Stromal cell of bone marrow (primary cell): ENCODE measurements at regions not wholly inside any gene's neighbourhood (a gene's known extent, or its start where the extent isn't known, plus 50 kb on each side); places are given as distances from the start of the nearest gene placed in this dataset.

Experiments used
- DNase-seq: peaks from one replicate; pipeline ENCODE4 v3.0.0-alpha.2; 2012; ENCODE audit warnings: low read depth

DNA sequence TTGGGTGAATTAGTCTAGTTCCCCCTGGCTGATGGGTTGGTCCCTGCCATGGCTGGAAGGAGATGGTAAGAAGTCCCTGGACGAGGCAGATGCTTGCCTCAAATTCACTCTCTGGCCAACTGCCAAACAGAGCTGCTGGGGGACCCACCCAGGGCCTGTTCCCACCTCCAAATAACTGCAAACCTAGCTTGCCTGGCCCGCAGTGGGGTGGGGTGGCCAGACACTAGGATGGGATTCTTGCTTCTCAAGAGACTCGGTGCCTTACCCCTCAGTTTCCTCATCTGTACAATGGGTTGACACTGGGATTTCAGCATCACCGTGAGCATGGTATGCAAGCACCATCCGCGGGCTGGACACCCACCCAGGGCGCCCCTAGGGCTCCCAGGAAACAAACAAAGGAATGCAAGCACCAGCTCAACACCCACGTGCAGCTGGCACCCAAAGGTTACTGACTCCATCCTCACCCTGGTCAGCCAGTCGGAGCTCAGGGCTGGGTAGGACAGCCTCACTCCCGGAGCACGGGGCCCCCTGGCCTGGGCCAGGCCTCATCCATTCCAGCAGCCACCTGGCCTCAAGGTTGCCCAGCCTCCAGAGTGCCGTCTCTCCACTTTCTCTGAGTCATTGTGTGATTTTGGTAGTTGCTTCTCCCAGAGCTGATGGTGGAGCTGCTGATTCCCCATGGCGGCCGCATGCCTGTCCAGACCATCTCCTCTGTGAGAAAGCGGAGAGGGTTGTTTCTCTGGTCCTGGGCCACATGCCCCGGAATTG is 205.2 kb upstream of the RTL1 start:
- DNase-seq, result no peak

DNA sequence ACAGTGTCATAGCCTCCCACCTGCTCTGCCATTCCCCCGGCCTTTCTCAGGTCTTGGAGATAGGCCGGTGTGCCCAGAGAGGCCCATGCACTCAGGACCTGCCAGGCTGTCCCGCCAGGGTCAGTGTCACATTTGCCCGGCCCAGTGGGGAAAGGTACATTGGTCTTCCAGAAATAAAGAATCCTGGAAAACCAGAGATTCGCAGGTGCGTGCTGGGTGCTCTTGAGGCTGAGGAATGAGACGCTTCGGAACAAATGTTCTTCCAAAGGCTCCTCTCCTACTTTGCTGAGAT is 205.8 kb upstream of the RTL1 start:
- no peak for DNase-seq

DNA sequence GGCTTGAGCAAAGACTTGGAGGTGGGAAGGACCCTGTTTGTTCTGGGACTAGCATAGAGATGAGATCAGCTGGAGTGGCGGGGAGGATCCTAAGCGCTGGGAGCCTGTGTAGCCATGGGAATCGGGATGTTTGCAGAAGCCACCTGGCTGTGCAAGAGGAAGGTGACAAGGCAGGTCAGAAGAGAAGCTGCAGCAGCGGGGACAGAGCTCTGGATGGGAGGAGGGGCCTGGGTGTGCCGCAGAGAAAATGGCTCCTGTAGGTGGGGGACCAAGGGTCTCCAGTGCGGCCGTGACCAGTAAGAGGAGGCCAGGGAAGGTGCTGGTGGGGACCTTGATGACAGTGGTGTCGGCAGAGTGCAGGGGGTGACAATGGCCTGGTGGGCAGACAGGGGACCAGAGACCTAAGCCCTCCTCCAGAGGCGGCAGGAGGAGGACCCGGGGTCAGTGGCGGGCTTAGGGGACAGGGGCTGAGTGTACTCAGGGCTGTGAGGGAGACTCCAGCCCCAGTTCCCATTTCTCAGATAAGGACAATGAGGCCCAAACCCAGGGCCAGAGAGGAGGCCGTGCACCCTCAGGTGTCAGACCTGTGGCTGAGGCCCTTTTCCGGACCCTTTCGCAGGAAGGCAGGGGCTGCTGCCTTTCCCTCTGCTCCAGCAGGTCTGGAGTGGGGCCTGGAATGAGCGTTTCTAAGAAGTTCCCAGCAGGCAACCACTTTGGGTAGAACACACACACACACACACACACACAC is 206.6 kb upstream of the RTL1 start:
- no peak for DNase-seq

DNA sequence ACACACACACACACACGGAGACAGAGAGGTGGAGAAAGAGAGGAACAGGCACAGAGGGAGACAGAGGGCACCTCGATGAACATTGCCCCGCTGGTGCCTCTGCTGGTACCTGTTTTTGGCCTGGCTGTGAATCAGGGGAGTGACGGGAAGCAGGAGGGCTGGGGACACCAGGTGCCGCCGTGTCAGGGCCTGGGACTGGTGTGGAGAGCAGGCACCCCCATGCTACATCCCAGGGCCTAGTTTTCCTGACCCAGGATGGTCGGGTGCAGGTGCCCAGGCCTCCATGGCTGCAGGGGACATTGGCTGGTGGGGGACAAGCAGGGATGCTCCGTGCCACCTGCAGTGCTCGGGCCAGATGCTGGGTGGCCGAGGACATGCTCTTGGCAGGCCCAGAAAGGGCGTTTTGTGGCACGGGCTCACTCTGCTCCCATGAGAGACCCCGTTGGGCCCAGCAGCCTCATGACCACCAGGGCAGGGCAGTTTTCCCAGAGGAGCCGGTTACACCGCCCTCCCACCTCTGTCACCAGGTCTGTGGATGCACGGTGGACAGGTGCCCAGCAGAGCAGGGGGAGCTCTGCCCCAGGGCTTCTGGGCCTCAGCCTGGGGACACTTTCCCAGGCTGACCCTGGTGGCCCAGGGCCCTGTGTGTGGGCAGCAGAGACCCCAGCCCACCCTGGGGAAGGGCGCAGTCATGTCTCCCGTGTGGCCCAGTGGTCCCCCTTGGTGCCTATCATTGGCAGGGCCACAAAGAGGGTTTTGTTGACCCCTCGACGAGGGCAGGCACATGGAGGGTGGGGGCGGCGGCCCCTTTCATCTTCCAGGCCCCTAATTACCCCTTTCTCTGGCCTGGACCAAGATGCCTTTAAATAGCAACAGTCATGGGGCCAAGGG is 207.5 kb upstream of the RTL1 start:
- no peak for DNase-seq

DNA sequence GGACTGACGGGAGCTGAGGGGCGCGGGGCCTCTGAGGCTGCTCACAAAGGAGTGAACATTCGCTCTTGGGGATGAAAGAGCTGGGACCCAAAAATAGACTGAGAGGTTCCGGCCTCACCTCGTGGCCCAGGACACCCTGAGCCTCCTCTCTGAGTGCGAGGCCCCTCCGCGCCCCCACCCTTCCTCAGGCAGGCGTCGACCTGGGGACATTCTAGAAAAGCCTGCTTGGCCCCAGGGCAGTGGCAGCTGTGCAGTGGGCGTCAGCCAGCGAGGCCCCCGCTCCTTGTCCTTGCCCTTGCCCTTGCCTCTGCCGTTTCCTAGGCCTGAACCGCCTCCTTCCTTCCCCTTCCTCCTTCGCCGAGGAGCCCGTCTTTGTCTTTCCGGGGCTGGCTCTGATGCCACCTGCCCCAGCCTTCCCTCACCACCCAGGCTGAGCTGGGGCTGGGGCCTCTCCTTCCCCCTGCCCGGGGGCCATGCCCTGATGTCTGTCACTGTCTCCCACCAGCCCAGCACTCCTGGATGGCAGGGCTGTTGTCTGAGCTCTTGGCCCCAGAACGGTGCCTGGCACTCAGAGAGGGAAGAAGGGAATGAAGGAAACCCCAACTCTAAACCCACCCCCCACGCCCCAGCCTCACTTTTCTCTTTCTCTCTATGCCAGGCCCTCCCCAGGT is 208.2 kb upstream of the RTL1 start:
- DNase-seq, result no peak

DNA sequence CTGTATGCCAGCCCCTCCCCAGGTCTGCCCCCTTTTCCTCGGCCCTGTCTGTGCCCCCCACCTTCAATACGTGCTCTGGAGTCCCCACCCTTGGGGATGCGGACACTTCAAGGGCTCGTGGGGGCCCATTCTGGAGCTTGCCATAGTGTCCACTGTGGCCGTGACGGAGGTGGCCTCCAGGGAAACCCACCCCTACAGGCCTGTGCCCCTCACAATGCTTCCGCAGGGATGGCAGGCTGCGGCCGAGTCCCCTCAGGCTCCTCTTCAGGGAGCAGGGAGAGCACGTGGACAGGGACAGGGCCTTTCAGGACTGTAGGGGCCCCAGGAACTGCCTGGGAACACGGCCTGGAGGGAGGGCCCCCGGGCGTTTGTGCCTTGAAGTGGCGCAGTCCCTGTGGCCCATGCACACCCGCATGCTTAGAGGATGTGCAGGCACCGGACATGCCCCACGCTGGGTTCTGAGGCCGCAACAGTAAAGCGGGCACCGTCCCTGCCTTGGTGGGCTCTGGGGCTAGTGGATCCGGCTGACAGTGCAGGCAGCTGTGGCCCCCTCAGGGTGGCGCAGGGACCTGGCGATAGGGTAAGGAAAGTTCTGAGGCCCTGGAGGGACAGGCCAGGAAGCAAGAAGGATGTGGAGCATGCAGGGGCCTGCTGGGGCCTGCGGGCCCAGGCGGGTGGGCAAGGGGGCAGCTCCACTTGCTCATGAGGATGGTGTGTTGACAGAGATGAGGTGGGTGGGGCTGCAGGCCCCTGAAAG is 209.0 kb upstream of the RTL1 start:
- no peak for DNase-seq

DNA sequence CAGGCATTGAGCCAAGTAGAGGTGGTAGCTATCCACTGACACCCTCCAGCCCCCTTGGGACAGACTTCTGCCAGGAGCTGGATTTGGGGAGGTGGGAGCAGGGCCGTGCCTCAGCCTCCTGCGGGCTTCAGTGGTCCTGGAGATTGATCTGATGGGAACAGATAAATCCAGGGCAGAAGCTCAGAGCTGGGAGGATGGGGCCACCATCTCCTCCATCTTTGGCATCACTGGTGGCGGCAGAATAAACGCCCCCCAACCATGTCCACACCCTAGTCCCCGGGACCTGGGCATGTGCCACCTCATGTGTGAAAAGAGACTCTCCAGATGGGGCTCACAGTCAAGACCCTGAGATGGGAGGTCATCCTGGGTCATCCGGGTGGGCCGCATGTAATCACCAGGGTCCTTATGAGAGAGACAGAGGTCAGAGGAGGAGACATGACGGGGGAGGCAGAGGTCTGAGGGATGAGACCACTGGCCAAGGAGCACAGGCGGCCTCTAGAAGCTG is 209.6 kb upstream of the RTL1 start:
- DNase-seq, result no peak

DNA sequence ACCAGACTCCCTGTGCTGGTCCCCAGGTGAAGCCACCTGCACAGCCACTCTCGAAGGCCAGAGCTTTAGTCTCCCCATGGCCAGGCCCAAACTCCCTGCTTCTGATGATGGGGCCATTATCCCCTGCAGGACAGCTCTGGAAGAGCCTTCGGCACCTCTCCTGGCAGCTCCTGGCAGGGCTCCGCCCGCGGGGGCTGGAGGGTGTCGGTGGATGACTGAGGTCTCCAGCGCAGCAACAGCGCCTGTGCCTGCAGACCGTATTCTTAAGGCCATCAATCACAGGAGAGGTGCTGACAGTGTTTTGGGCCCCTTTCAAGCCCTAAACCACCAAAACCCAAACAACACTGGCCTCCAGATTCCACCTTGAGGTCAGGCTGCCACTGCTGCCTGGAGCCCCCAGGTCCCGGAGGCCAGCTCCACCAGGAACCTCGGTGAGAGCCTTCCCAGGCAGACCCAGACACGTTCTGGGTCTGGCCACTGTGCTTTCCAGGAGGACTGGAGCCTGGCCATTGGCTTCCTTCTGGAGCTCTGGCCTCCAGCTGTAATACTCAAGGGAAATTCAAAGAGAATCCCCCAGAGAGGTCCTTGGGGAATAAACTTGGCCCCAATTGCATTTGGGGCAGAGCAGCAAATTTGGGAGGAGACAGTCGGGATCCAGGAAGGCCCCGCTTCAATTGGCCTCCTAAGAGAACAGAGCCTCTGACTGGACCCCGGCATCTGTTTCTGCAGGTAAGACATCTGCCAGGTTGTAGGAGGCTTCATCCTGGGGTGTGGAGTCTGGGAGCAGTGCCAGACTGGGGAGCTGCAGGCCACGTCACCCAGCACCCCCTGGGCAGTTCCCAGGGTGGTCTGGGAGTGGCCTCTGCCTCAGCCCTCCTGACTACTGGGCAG is 210.6 kb upstream of the RTL1 start:
- DNase-seq, result no peak

DNA sequence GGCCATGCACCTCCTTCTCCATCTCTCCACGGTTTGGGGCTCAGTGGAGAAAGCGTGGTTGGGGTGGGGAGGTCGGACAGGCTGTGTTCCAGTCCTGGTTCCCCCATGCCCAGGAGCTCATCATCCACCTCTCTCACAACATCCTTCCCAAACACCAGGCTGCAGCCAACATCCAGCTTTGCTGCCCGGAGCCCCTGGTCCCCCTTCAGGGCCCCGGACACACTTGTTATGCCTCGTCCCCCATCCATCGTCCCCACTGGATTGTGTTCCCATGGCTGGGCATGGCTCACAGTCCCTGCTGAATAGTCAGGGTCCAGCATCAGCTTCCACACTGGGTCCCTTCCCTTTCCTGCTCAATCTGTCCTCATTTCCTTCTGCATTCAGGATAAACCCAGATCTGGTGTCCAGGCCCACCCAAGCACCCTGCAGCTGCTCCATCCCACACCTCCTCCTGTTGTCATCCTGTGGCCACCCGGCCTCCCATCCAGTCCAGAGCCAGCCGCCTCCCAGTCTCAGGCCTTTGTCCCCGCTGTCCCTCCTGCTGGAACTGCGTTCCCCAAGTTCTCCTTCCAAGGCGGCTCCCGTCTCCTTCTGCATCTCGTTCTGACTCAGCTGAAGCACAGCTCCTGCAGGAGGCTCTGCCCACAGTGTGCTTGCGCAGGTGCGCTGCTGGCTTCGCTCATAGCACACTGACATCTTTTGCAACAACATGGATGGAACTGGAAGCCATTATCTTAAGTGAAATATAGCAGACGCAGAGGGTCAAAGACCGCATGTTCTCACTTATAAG is 211.4 kb upstream of the RTL1 start:
- DNase-seq, result no peak

DNA sequence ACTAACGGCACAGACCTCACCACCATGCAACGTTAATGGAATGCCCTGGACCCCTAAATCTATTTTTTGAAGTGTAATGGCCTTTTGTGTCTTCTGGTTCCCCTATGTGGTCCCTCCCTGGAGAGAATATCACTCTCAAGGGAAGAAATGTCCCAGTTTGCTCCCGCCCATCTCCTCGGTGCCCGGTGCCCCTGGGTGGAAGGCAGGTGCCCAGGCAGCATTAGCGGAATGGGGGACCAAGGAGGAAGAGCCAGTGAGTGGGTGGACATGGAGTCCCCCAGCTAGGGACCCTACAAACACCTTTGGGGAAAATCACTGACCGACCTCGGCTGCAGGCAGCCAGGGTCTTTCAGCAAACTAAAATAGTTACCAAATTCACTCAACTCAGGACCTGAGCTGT is 212.1 kb upstream of the RTL1 start:
- no peak for DNase-seq

DNA sequence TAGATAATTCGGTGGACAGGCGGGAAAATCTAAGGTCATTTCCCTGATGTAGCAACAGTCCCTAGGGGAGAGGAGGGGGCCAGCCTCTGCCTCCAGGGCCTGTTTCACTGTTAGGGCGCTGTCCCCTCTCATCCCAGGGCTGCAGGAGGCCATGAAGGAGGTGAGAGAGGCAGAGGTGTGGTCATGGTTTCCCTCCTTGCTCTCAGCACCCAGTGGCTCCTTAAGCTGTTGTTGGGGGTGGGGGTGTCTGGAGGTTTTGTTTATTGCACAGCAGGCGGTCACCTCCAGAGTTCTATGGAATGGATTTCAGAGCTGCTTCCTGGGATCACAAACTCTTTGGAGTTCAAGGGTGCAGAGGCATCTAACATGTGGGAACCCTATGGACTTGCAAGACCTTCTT is 212.5 kb upstream of the RTL1 start:
- no peak for DNase-seq

DNA sequence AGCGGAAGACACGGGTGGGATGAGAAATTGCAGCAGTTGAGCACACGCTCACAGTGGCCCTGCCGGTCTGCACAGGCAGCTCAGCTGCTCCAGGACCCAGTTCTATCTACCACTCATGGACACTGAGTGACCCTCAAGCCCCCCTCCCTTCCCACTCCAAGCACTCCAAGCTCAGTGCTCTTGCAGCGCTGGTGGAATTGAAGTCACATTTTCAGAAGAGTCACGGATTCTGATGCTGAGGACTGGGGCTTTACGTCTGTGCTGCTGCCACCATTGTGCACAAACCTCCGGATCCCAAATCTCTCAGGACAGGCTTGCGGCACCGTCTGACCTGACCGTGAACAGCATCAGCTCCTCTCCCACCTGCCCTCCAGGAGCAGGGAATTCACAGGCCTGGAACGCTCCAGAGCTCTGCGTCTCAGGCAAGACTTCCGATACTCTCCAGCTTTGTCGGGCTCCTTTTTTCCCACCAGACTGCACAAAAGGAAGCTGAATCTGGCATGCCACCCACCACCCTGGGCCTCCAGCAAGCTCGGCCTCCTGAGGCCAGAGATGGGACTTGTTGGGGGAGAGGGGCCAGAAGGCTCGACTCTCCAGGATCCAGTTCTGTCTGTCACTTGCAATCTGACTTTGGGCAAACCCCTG is 213.1 kb upstream of the RTL1 start:
- DNase-seq, result no peak

DNA sequence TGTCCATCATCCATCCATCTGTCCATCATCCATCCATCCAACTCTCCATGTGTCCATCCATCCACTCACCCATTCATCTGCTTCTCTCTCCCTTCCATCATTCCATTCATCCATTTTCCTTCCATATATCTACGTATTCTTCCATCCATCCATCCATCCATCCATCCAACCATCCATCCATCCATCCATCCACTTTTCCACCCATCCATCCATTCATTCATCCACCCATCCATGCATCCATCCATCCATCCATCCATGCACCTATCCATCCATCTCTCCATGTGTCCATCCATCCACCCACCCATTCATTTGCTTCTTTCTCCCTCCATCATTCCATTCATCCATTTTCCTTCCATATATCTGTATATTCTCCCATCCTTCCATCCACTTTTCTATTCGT is 214.0 kb upstream of the RTL1 start:
- no peak for DNase-seq

DNA sequence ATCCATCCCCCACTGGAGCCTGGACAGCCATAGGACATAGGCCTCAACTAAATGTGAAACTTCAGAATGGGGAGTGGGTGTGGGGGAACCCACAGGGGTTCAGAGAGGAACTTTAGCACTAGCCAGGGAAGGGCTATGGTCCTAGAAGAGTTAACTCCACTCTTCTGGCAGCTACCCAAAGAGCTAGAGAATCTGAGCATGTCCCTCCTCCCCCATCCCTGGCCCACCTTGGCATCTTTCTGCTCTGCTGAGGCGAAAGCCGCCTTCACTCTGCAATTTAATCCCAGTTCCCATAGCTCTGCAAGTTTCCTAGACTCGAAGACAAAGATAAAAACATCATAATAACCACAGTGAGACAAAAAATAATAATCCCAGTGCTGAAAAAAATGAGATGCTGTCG is 214.7 kb upstream of the RTL1 start:
- DNase-seq, result no peak

DNA sequence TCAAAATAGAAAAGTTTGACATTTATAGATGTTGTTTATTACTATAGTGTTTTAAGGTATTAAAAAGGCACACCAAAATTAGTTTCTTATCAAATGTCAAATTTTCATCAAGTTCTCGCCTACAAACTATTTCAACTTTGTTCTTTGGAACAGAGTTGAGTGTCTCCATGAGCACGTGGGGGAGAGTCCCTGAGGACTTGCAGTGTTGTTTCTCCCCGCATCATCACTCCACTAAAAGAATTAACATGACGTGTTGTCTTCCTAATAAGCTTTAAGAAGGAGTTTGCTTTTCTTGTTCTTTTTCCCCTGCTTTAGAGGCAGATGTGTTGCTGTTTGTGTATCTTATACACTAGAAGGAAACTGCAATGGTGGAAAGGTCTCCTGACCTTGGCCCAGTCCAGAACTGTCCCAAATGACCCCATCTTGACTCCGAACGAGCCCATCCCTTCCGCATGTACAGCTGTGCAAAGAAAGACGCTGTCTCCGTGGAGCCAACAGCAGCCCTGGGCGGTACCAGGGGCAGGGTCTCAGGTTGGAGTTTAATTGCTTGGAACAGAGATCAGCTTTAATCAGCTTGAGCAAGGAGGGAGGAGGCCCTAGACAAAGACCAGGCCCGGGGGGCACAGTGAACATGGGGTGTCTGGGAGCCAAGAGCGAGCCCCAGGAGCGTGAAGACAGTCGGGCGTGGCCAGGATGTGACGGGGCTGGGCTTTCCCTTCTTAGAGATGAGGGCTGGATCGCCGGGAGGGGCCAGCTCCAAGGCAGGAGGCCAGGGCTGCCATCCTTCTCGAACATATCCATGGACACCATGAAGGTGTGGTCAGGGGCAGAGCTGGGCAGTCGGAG is 215.4 kb upstream of the RTL1 start:
- DNase-seq, result no peak

DNA sequence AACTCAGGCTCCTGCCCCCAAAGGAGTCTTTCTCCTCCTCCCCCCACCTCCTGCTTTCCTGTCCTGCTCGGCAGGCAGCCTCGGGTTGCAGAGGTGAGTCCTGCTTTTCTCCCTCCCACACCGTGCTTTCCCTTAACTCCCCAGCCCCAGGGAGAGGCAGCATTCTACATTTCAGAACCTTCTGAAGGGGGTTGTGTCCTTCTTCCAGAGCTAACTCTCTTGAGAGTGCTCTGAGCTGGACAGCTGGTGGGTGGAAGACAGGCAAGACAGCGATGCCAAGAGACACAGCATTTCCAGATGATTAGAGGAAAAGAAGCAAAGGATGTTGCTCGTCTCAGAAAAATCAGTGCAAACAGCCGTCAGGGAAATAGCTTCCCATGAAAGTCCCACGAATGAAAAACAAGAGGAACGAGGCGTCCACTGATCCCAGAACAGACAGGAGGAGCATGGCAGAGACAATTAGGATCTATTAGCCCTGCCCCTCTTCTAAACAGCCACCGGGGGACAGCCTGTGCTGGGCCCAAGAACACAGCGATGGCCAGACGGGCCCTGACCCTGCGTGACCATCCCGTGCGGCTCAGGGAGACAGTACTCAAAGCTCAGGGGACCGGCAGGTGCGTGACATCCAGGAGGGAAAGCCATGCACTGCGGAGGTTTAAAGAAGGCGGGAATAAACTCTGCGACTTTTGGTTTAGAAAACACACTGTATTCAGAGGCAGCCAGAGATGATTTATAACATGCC is 216.5 kb upstream of the RTL1 start:
- DNase-seq, result peak; percentile 2
